ENCODE measurements at regions not wholly inside any gene's neighbourhood (a gene's known extent, or its start where the extent isn't known, plus 50 kb on each side); places are given as distances from the start of the nearest gene placed in this dataset.
"Not testable (repeated sequence)": the region's sequence is repeated elsewhere in the genome, so short reads cannot be mapped to it uniquely, and the experiment has no call there.

GRCh38 chr20:40953856-40954255 is 74.8 kb upstream of the TOP1 start:
- no peak for ATAC-seq
- Histone ChIP-seq H3K27me3 (no peaks in the 10 kb centered on the region), H3K27ac (no peak overlapping the region), H3K36me3 (no peaks in the 10 kb centered on the region), H3K9me3 (no peaks in the 10 kb centered on the region), H3K4me3 (no peak overlapping the region), H3K4me1 (no peaks in the 10 kb centered on the region)
- no peak for FAIRE-seq
- WGBS, 2 donors = 95 to 96% methylated on average over 5 of the region's 5 CpGs
- no peak for TF ChIP-seq CTCF (IDR thresholded peaks at IDR 0.05)
- no peak for DNase-seq
- intact Hi-C loops (cut with DNase I) = no loop called here

DNA sequence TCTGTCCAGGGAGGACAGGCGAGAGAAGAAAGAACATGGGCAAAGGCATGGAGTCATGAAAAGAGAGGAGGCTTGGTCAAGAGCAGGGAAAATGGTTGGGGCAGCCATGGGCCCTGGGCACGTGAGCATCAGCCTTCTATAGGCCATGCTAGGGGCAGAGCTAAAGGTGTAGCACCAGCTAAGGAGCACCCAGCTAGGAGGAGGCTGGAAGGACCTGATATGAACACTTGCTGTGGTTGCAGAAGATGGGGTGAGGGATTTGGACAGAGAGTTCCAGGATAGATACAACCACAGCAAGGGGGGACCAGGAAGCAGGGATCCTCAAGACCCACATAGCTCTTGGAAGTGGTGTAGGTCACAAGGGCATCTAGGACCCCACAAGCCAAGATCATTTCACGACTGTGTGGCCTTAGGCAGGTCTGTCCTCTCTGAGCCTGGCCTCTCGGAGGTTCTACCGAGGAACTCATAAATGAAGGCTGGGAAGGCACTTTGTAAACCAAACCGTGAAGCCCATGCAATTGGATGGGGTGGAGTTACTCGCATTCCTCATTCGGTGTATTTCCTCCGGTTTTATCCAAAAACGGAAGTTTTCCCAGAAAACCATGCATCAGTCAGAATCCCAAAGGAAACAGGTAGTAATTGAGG is 74.0 kb upstream of the TOP1 start:
- 92 to 97% methylated on average over 10 of the region's 10 CpGs for WGBS, 2 donors
- no peak for DNase-seq

GRCh38 chr20:40955326-40955725 is 73.3 kb upstream of the TOP1 start:
- no peaks in the 10 kb centered on the region for H3K4me1 ChIP-seq
- intact Hi-C loops (cut with DNase I) = no loop called here
- H3K27ac ChIP-seq = no peak overlapping the region
- H3K4me3 ChIP-seq = no peak overlapping the region
- ATAC-seq (no peak), DNase-seq (no peak), FAIRE-seq (no peak)
- H3K9me3 ChIP-seq = no peaks in the 10 kb centered on the region
- no peaks in the 10 kb centered on the region for H3K36me3 ChIP-seq
- no peaks in the 10 kb centered on the region for H3K27me3 ChIP-seq
- 96 to 98% methylated on average over 2 of the region's 2 CpGs for WGBS, 2 donors
- no peak for TF ChIP-seq CTCF (IDR thresholded peaks at IDR 0.05)

More for the DNA sequence above, 74.0 kb upstream of the TOP1 start:
- ATAC-seq (no peak), FAIRE-seq (no peak)
- Histone ChIP-seq H3K36me3 (no peaks in the 10 kb centered on the region), H3K4me3 (no peak overlapping the region), H3K27me3 (no peaks in the 10 kb centered on the region), H3K9me3 (no peaks in the 10 kb centered on the region), H3K27ac (no peak overlapping the region), H3K4me1 (no peaks in the 10 kb centered on the region)
- intact Hi-C loops (cut with DNase I) = no loop called here
- no peak for TF ChIP-seq CTCF (IDR thresholded peaks at IDR 0.05)

DNA sequence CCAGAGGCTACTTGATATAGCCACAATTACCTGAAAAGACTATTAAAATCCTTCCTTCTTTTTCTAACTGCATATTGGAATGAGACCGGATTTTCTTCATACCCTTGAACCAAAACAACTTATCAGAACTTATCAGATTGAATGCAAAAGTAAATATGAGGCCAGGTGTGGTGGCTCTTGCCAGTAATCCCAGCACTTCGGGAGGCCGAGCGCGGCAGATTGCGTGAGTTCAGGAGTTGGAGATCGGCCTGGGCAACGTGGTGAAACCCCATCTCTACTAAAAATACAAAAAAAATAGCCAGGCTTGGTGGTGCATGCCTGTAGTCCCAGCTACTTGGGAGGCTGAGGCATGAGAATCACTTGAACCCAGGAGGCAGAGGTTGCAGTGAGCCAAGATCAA is 72.8 kb upstream of the TOP1 start:
- H3K4me3 ChIP-seq; H3K27ac ChIP-seq; H3K9me3 ChIP-seq; DNase-seq; H3K27me3 ChIP-seq; H3K36me3 ChIP-seq; FAIRE-seq; H3K4me1 ChIP-seq; intact Hi-C loops (cut with DNase I): not testable (repeated sequence)
- ATAC-seq = peak in 1 of 4 donors; percentile 41
- WGBS, 2 donors = 20 to 29% methylated on average over 8 of the region's 8 CpGs

- TF ChIP-seq CTCF (IDR thresholded peaks at IDR 0.05) = no peak
- Histone ChIP-seq H3K4me3 (no peak overlapping the region), H3K27ac (no peak overlapping the region), H3K36me3 (no peaks in the 10 kb centered on the region), H3K9me3 (no peaks in the 10 kb centered on the region), H3K4me1 (no peaks in the 10 kb centered on the region), H3K27me3 (no peaks in the 10 kb centered on the region)
- intact Hi-C loops (cut with DNase I) = no loop called here
- FAIRE-seq = no peak
- ATAC-seq = peak in 2 of 4 donors; percentile 29 to 61
- WGBS, 2 donors = 65 to 68% methylated on average over 15 of the region's 15 CpGs
- DNase-seq = no peak
Observed at GRCh38 chr20:40956542-40957264, 71.9 kb upstream of the TOP1 start.
